Fibroblast of gingiva (primary cell): ENCODE measurements at regions not wholly inside any gene's neighbourhood (a gene's known extent, or its start where the extent isn't known, plus 50 kb on each side); places are given as distances from the start of the nearest gene placed in this dataset.
A peak's percentile ranks its signal among the peaks of the same experiment; 100 is the strongest.
"Not testable (repeated sequence)": the region's sequence is repeated elsewhere in the genome, so short reads cannot be mapped to it uniquely, and the experiment has no call there.

Source experiments
- DNase-seq: peaks from one replicate; pipeline ENCODE4 v3.0.0-alpha.2; 2011; ENCODE audit warnings: low read depth

DNA sequence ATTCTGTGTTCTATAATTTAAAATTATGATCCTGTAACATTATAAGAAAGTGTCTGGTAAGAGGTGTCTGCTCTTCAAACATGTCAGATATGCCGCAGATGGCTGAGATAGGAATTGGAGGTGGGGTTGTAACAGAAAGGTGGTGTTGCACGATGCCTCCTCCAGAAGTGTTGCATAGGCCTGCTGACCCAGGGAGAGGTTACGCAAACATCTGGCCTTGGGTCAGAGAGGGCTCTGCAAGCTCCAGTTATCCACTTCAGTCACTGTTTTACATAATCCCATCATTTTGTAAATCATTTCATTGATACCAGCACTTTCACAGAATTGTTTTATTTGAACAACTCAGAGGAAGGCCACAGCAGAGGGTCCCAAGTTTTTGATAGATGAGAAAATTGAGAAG is 256.5 kb downstream of the OSR1 start:
- no peak for DNase-seq

DNA sequence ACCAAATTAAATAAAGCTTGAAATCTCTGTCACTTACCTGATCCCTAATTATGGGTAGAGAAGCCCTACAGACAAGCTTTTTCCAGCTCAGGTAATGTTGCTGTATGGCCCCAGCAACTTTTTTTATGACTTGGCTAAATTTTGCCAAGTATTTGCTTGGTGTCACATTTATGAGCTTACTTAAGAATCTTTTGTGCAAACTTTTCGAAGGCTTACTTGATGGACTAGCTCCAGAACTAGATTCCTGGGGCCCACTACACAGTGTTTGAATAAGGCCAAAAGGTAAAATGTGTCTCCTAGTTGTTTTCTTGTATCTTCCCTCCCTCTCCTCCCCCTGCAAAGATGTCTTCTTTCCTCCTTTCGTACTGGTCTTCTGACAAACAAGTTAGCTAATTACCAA is 257.9 kb downstream of the OSR1 start:
- DNase-seq: no peak

DNA sequence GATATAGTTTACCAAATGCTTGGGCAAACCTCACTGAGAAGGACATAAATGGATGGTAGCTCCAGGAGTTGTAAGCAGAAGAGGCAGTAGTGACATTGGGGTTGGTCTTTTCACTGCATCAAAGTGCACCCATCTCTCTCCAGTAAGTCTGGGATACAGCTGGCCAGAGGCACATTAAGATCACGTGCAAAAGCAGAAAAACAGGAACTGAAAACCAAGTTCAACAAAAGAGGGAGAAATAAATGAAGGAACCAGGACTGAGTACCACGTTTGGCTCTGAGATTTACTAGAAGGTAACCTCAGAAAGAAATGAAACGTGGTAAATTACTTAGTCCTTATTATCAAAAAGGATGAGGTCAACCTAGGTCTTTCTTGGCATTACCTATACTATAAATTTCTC is 259.2 kb downstream of the OSR1 start:
- DNase-seq: no peak

DNA sequence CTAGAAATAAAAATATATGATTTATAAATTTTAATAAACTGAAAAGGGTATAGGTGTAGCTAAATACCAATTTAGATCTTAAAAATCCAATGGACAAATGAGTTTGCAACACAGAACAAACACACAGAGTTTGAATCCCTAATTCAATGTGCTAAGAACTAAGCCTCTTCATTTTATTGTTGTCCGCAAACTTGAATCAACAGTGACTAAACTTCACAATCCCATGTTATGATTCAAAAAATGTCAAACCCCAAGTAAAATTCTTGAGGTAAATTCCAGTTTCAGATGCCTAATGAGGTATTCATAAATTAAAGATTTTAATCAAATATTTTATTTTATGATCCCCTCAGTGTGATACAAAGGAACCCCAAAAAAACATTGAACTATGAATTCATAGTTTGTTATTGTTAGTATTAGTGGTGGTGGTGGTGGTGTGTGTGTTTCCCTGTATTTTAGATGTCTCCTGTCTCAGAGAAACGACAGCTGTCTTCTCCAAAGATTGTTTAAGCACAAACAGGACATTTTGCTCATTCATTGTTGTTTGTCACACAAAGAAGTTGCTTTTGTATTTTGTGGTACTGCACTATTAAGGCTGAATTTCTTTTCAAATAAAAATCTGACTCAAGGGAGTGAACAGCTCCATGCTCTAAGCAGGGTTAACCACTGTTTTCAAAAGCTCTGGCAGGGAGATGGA is 259.8 kb downstream of the OSR1 start:
- DNase-seq: no peak

DNA sequence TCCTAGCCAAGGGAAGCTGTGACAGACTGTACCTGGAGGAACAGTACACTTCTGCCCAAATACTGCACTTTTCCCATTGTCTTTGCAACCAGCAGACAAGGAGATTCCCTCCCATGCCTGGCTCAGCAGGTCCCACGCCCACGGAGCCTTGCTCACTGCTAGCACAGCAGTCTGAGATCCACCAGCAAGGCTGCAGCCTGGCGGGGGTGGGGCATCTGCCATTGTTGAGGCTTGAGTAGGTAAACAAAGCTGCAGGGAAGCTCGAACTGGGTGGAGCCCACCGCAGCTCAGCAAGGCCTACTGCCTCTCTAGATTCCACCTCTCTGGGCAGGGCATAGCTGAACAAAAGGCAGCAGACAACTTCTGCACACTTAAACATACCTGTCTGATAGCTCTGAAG is 268.9 kb downstream of the OSR1 start:
- DNase-seq: not testable (repeated sequence)

DNA sequence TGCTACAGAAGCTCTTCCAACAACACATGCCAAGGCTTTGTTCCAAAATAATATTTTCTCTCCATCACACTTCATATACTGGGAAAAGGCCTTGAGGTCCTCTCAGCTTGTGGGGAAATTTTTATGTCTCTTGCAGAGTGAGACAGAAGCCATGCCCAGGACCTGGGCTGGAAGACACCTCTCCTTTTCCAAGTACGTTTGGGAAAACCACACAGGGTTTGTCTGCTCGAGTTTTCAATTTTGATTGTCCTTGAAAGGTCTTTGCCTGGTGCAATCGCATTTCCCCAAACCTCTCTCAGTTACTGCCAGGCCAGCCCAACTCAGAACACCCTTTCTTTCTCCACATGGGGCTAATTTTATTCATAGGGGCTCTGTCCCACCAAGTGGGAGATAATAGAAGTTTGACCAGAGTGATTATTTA is 272.2 kb downstream of the OSR1 start:
- peak; percentile 21 for DNase-seq

DNA sequence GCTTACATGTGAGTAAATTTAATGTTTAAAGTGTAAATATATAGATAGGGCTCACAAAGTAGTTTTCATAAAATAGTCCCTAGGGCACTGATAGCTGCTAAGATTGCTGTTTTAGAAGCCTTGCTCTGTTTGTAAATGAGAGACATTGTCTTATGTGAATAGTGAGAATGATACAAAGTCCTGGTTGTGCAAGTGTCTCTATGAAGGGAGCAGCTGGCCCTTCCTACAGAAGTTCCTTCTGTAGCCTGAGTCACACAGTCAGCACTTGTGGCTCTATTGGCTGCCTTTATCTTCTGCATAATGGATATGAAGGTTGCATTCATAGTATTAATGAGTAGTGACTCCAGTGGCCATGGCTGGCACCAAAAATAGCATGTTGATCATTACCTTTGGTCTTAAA is 279.7 kb downstream of the OSR1 start:
- DNase-seq: no peak

DNA sequence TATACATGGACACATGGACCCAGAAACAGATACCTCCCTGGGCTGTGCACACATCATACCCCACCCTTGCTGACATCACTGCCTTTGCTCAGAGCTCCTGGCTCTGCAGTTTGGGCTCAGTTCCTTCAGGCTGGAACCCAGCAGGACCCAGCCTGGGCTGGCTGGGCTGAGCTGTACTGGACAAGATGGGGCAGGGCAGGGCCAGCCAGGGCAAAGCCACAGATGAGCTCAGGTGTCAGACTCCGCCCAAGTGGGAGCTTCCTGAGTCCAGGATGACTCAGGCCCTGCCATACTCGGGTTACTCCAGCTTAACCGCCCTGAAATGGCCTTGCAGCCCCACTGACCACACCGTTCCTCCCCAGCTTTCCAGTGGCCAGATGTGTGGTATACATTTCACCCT is 284.9 kb downstream of the OSR1 start:
- peak; percentile 85 for DNase-seq

DNA sequence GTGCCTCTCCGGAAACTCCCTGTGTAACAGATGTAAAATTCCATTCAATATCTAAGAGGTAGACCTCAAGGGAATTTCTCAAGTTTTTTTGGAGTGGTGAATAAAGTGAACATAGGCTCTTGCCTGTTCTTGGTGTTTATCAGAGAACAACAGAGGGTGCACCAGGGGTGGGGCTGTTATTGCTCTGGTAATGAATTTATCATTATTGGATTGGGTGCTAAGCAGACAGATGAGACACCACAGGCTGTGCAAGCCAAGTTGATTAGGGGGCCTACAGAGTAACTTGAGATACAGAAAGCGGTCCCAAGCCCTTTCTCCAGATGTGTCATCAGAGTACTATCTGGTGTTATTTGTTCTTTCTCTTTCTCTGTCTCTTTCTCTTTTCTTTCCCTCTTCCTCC is 286.3 kb downstream of the OSR1 start:
- DNase-seq: no peak

DNA sequence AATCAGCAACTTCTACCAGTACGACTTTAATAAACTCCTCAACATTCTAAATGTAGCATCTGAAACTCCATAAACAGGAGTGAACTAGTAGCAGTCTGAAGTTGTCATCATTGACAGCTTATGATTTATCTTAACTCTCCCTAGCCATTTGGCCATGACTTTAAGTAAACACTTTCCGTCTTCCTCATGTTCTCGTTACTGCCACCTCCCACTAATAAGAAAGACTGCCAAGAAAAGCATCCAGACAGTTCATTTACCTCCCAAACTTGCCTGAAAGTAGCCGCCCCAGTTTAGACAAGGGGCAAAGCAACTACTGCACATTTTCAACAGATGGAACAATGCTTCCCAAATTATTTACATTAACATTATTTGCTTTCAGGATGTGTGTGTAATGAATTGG is 287.5 kb downstream of the OSR1 start:
- no peak for DNase-seq

DNA sequence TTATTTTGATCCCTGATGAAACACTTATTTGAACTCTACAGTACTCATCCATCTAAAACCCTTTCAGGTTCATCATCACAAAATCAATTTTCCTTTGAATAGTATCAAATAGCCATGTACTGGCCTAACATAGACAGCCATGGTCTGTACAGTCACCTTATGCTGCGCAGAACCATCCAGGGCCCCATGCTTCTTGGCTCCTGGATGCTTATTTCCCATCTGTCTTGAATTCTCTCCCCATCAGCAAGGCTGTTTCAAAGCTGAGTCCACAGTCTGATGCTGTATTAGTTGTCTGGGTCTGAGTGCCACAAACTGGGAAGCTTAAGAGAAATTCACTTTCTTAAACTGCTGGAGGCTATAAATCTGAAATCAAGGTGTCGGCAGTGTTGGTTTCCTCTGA is 290.2 kb downstream of the OSR1 start:
- no peak for DNase-seq

DNA sequence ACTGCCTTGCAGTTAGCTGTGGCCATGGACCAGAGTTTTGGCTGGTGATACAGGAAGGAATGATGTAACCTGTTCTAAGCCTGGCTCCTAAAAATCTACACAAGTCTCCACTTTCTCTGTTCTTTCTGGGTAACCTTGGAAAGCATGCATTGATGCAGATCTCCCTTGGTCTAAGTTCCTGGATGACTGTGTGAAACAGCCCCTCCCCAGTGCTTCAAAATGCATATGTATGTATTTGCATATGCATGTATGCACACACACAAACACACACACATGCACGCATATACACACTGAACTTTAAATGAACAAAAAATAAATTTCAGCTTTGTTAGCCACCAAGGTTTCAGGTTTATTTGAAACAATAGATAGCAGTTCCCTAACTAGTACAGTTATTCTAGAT is 296.1 kb downstream of the OSR1 start:
- no peak for DNase-seq

DNA sequence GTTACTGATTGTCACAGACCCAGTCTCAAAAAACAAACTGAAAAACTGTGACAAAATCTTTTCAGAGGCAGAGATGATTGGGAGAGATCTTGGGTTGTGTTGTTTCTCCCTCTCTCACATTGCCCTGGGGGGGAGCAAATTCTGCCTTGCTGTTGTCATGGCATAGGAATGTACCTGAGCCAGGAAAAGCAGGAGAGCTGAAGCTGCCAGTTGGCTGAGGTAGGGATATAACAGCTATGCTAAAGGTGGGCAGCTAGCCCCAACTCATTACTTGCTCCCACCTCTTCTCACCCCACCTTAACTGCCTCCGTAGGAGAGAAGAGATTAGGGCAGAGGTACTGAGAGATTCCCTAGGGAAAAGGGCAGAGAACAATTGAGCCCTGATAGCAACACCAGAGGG is 299.3 kb downstream of the OSR1 start:
- DNase-seq: no peak

DNA sequence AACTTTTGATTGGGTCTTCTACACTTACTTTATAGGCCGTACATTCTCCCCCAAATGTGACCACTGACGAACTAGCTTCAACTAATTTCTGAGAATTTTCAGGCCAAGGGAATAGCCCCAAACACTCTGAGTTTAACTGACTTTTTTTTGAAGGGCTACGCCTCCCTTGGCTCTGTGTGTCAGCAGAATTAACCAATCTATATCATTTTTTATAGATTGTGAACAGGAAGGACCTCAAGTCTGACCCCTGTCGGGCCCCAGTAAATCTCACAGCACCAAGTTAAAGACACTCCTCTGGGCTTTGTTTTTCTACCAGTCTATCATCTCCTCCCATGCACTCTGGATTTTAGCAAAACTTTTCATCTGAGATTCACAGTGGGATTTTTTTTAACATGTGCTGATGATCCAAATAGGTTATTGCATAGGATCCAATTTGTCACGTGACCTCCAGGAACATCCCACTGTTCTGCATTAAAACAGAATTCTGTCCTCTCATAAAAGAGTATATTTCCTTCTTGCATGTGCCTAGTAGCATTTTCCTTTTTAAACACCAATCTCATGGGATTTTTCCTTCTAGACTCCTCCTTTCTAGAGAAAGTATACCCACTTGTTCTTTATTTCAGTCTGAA is 307.1 kb downstream of the OSR1 start:
- DNase-seq: no peak

DNA sequence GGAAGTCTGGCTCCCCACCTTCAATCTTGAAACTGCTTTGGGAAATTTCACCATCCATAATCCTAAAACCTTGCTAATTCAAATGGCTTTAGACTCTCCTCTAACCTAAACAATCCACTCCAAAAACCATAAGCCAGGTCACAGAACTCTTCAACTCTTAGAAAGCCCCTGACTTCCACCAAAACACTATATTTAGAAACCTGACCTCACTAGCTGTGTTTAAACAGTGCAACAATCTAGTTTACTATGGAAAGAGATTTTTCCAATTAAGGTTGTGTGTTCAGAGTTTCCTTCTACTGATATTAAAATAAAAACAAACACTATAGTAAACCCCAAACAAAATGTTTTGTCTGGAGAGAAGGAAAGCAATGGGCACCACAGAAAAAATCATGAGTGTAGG is 308.1 kb downstream of the OSR1 start:
- DNase-seq: no peak

DNA sequence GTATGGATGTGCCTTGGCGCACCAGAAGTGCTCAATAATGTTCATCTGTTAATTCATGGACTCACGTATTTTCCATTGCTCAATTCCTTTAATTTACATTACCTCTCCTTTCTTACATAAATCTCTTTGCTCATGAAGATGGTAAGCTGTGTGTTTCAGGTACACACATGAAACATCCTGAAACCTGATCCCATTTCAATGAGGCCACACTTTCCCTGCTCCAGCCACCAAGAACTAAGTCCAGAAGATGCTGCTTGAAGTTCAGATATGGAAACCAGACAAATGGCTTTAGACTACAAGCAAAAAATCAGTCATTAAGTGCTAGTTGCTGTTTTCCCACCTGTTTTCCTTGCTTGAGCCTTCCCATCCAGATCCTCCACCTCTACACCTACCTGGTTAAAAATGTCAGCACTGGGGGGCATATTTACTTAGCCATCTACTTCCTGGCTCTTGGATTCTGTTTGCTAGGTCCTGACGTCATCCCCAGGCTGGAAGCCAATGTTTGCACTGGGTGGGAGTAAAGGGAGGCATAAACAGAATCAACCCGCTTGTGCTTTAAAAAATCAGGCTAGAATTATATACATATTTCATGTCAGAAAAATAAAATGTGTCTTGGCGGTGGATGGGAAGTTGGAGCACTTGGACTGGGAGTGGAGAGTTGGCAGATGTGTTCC is 309.7 kb downstream of the OSR1 start:
- DNase-seq: no peak

DNA sequence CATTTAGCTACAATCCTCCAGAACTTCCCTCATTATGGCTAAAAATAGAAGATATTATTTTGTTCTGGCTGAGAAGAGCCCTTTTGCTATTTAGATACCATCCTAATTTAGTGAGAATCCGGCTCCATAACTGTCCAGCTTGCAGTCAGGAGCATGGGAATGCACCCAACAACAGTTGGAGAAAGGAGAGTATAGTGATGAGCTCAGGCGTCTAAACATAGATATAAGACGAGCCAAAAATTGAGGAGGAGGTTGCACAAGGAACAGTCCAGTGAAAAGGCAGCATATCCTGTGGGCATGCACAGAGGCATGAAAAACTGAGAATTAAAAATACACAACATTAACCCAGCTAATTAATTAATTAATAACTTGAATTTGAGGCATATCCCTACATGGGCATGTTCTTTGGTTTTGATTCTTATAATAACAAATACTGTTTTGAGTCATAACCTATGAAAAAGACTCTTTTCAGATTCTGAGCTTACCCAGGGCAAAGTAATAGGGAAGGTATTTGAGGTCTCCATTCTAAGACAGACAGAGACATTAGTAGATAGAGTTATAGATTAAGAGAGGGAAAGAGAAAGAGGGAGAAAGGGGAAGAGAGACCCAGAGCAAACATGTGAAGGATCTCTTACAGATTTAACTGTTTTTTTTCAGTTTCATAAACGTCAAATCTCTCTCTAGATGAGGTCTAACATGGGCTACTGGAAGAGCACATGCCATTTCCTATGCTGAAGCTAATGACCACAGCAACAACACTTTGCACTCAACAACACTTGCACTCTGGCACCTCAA is 311.2 kb downstream of the OSR1 start:
- peak; percentile 8 for DNase-seq

DNA sequence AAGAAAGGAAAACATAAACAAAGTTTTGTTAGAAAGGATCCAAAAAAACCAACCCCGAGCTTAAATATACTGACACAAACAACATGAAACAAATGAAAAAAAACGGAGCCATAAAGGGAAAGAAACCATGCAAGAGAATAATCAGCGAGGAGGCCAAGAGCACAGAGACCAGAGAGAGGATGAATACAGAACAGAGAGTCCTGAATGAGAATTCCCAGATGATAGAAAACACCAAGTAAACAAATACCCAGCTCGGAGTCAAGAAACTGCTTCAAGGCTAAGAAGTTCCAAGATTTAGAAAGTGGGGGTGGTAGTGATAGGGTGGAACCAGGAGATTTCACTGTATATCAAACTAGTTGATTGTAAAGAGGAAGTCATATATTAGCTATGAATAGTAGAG is 313.3 kb downstream of the OSR1 start:
- no peak for DNase-seq

DNA sequence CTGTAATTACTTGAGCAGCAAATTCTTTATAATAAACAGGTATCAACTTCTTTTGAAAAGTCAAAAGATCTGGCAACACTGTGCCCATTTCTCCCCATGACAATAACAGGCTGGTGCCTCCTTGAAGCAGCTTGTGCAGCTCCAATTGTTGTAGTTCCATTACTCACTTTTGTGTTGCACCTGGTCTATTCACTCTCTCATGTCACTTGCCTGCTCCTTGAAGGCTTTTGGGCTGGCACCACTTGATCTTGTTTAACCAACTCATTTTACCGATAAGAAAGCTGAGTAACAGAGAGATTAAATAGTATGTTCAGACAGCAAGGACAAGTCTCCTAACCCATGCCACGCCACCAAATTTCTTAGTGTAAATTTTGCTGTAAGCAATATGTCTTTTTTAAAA is 314.5 kb downstream of the OSR1 start:
- no peak for DNase-seq

DNA sequence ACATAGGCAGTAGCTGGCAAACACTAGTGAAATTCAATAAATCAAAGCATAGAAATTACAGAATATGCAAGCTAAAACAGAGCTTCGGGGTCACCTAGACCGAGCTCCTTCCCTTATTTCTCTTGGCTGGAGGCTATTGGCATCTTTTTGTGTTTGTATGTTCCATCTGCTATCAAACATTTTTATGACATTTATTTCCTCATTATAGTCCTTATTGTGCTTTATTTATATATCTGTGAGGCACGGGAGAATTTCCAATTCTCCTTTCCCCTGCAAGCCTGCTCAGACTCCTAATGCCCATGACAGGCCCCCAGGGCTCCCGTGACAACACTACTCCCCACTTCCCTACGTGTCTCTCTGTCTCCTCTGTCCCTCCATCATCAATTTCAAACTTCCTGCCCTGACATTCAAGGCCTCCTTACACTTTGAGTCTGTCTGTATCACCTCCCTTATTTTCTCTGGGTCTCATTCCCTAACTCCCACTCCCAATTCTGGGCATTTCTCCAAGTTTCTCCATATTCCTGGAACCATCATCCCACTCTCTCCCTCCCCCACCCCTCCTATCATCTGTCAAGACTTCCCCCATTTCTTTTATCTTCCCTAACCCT is 316.9 kb downstream of the OSR1 start:
- no peak for DNase-seq

DNA sequence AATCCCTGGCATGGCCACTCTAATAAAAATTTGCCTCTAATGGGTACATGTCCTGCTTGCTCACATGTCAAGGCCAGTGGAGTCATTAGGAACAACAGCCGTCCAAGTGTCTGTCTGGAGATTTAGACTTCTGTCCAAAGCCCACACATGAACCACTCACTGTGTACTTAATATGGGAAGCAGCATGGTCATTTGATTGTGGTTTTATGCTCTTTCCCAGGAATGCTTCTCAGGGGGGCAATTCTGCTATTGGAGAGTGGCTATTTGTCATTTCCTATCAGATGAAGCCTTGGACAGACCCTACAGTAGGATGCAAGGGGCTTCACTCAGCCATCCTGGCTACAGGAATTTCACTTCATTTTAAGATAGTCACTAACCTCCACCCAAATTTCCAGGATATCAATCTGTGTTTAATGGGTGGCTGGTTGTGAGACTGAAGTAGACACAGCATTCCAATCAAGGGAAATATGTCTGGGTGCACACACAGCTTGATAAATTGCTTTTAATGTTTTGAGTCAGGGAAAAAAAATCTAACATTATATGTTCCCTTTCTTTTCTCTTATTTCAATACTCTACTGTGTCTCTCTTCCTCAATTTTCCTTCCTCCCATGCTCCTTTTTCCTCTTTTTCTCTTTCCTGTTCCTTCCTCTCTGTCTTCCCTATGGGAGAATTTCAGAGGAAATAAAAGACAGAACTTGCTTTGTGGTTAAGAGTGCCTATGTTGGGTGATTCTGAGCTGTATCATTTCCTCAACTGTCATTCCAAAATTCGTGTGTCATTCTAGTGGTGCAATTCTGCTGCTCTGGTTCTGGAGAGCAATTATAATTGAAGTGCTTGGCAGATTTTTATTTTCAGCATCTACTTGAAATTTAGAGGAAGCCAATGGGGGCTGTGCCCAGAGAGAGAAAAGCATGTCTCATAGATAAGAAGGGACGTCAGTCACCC is 320.1 kb downstream of the OSR1 start:
- peak; percentile 60 for DNase-seq
